B cell (primary cell): ENCODE measurements at regions not wholly inside any gene's neighbourhood (a gene's known extent, or its start where the extent isn't known, plus 50 kb on each side); places are given as distances from the start of the nearest gene placed in this dataset.
"Not testable (repeated sequence)": the region's sequence is repeated elsewhere in the genome, so short reads cannot be mapped to it uniquely, and the experiment has no call there.

Source experiments
- ATAC-seq: fragments of 200-7000 bp; cut with Tn5 transposase; one replicate; pipeline ENCODE4 v1.10.0; 2021; ENCODE audit warnings: low read depth, mild to moderate bottlenecking, moderate number of reproducible peaks, moderate library complexity
- CTCF ChIA-PET: fragments of 350-600 bp; sonication (Branson Sonifier 250); formaldehyde crosslinking; loops from one replicate; lab custom pipeline; 2021; ENCODE audit warnings: antibody characterized with exemption, inconsistent platforms; lab: Charles Lee
- POLR2A ChIA-PET: fragments of 350-600 bp; sonication (Branson Sonifier 250); formaldehyde crosslinking; loops from one replicate; lab custom pipeline; 2021; ENCODE audit warnings: antibody characterized with exemption; lab: Charles Lee
- DNase-seq: peaks from one replicate; pipeline ENCODE4 v3.0.0; 2013
- H2AFZ ChIP-seq: 2 replicates; pipeline ENCODE4 v1.6.1; 2012; ENCODE audit warnings: mild to moderate bottlenecking, low read depth, low read length; ENCODE audit not compliant: insufficient read depth, poor library complexity, severe bottlenecking
- H3K27ac ChIP-seq, 2 donors: 1 replicate in 1 of 2; 2 replicates in 1 of 2; pipeline ENCODE4 v1.5.1; 2012 to 2013; ENCODE audit warnings: low read length in 2 of 2, mild to moderate bottlenecking in 2 of 2, moderate library complexity in 1 of 2
- H3K27me3 ChIP-seq, 4 experiments: fragments of 200-600 bp in 1 of 4; sonication (generic) in 1 of 4; replicated peaks in 1 of 4; 1 replicate in 2 of 4; 2 replicates in 2 of 4; pipeline versions ENCODE4 v1.6.1 to v1.7.0; 2013 to 2016; ENCODE audit warnings: low read length in 3 of 4, mild to moderate bottlenecking in 2 of 4, mixed read lengths in 1 of 4, moderate library complexity in 1 of 4; ENCODE audit not compliant: insufficient read depth in 4 of 4, control insufficient read depth in 3 of 4; ENCODE audit errors: control extremely low read depth in 1 of 4
- H3K36me3 ChIP-seq, 2 experiments: replicated peaks in 1 of 2; 1 replicate in 1 of 2; 2 replicates in 1 of 2; pipeline versions ENCODE4 v1.6.1 to v1.7.1; 2013; ENCODE audit warnings: low read length in 1 of 2; ENCODE audit not compliant: insufficient read depth in 2 of 2, control insufficient read depth in 1 of 2; ENCODE audit errors: control extremely low read depth in 1 of 2, extremely low read depth in 1 of 2
- H3K4me1 ChIP-seq, 2 donors: fragments of 200-600 bp in 1 of 2; sonication (generic) in 1 of 2; 1 replicate in 1 of 2; 2 replicates in 1 of 2; pipeline versions ENCODE4 v1.5.1 to v1.6.1; 2013 to 2017; ENCODE audit warnings: low read length in 2 of 2; ENCODE audit not compliant: control insufficient read depth in 2 of 2, insufficient read depth in 2 of 2
- H3K4me2 ChIP-seq: replicated peaks from 2 replicates; pipeline ENCODE3; 2012; ENCODE audit warnings: mild to moderate bottlenecking, low read depth, low read length; ENCODE audit not compliant: poor library complexity, severe bottlenecking
- H3K4me3 ChIP-seq, 5 experiments: fragments of 200-600 bp in 1 of 5; sonication (generic) in 1 of 5; 1 replicate in 3 of 5; 2 replicates in 2 of 5; pipeline versions ENCODE4 v1.5.1 to v1.7.0; 2011 to 2016; ENCODE audit warnings: low read length in 4 of 5, mild to moderate bottlenecking in 4 of 5, low read depth in 2 of 5, control low read depth in 1 of 5, moderate library complexity in 1 of 5; ENCODE audit not compliant: insufficient read depth in 1 of 5; ENCODE audit errors: control extremely low read depth in 1 of 5, extremely low read depth in 1 of 5
- H3K79me2 ChIP-seq: fragments of 200-600 bp; sonication (generic); one replicate; pipeline ENCODE4 v1.6.0; 2016; ENCODE audit warnings: low read length; ENCODE audit not compliant: control insufficient read depth, insufficient read depth
- H3K9ac ChIP-seq: fragments of 200-600 bp; sonication (generic); 2 replicates; pipeline ENCODE4 v1.6.1; 2017; ENCODE audit warnings: mild to moderate bottlenecking, low read length, moderate library complexity
- H3K9me3 ChIP-seq, 3 donors: one replicate each; pipeline versions ENCODE4 v1.6.1 to v1.7.1; 2013; ENCODE audit warnings: low read length in 2 of 3; ENCODE audit not compliant: control insufficient read depth in 2 of 3, insufficient read depth in 1 of 3; ENCODE audit errors: control extremely low read depth in 1 of 3
- H4K20me1 ChIP-seq: 2 replicates; pipeline ENCODE4 v1.6.0; 2012; ENCODE audit warnings: mild to moderate bottlenecking, low read length; ENCODE audit not compliant: insufficient read depth, control insufficient read depth, poor library complexity, severe bottlenecking
- H3K27ac Mint-ChIP-seq: one replicate; pipeline ENCODE4 v1.8.0; 2021; ENCODE audit warnings: mixed read lengths
- H3K27me3 Mint-ChIP-seq: one replicate; pipeline ENCODE4 v1.8.0; 2021; ENCODE audit warnings: mixed read lengths
- H3K4me1 Mint-ChIP-seq: one replicate; pipeline ENCODE4 v1.8.0; 2021; ENCODE audit warnings: mixed read lengths
- H3K4me3 Mint-ChIP-seq: one replicate; pipeline ENCODE4 v1.8.0; 2021; ENCODE audit warnings: mixed read lengths
- H3K9me3 Mint-ChIP-seq: one replicate; pipeline ENCODE4 v1.8.0; 2022; ENCODE audit warnings: mixed read lengths; ENCODE audit not compliant: insufficient read depth
- EZH2 ChIP-seq: IDR thresholded peaks from 2 replicates; pipeline ENCODE4 v1.6.1; 2012; ENCODE audit warnings: borderline replicate concordance, low read depth, mild to moderate bottlenecking, moderate library complexity, low read length; ENCODE audit not compliant: insufficient read depth, poor library complexity, severe bottlenecking
- WGBS: methylation state at CpG from one replicate; pipeline ENCODE4 v1.1.5; 2013; ENCODE audit warnings: missing lambda C conversion rate; ENCODE audit not compliant: insufficient coverage; 5-methylcytosine and 5-hydroxymethylcytosine counted together
- intact Hi-C: fragments of 100-400 bp; cut with micrococcal nuclease; formaldehyde crosslinking; loops from one replicate; pipeline ENCODE4 v1.10.0; 2022
- TF ChIP-seq, protein P1 (sequence below): fragments of 200-600 bp; IDR thresholded peaks from one replicate; pipeline ENCODE4 v1.8.0; 2022; ENCODE audit warnings: antibody characterized with exemption, mild to moderate bottlenecking

DNA sequence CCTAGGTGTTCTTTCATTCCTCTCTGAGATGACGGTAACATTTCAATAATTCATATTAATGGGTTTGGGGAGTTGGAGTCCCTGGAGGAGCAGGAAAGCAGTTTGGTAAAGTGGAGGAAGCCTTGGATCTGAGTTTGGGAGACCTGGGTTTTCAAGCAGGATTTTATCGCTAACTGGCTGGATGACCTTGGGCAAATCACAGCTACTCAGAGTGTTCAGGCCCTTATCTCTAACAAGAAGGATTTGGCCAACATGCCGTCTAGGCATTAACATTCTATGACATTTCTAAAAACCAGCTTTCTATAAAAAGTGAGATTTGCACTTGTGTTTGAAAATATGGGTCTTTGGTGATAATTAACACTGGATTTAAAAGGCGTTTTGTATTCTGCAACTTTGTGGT is 59.7 kb upstream of the MEX3C start:
- no peak overlapping the region for H3K9ac ChIP-seq
- POLR2A ChIA-PET = no interaction called here
- no peaks in the 10 kb centered on the region for H3K9me3 Mint-ChIP-seq
- H3K27me3 Mint-ChIP-seq = peaks cover 17% of the 10 kb centered on the region
- H4K20me1 ChIP-seq = no peaks in the 10 kb centered on the region
- CTCF ChIA-PET = no interaction called here
- H3K4me3 Mint-ChIP-seq = no peak overlapping the region
- no peak for TF ChIP-seq EZH2
- TF ChIP-seq, protein P1, sequence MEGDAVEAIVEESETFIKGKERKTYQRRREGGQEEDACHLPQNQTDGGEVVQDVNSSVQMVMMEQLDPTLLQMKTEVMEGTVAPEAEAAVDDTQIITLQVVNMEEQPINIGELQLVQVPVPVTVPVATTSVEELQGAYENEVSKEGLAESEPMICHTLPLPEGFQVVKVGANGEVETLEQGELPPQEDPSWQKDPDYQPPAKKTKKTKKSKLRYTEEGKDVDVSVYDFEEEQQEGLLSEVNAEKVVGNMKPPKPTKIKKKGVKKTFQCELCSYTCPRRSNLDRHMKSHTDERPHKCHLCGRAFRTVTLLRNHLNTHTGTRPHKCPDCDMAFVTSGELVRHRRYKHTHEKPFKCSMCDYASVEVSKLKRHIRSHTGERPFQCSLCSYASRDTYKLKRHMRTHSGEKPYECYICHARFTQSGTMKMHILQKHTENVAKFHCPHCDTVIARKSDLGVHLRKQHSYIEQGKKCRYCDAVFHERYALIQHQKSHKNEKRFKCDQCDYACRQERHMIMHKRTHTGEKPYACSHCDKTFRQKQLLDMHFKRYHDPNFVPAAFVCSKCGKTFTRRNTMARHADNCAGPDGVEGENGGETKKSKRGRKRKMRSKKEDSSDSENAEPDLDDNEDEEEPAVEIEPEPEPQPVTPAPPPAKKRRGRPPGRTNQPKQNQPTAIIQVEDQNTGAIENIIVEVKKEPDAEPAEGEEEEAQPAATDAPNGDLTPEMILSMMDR = no peak
- no peaks in the 10 kb centered on the region for H3K36me3 ChIP-seq
- peaks cover 0 to 3% (median 0%) of the 10 kb centered on the region in 4 experiments for H3K27me3 ChIP-seq
- H3K9me3 ChIP-seq = no peaks in the 10 kb centered on the region
- 63% methylated on average over 2 of the region's 4 CpGs for WGBS
- ATAC-seq (no peak), DNase-seq (no peak)
- H3K27ac Mint-ChIP-seq = no peak overlapping the region
- H3K4me1 Mint-ChIP-seq = peaks cover 1% of the 10 kb centered on the region
- H3K4me3 ChIP-seq = no peak overlapping the region
- no peak overlapping the region for H3K27ac ChIP-seq
- intact Hi-C loops = no loop called here
- H2AFZ ChIP-seq = no peak overlapping the region
- H3K79me2 ChIP-seq = no peaks in the 10 kb centered on the region
- H3K4me1 ChIP-seq = peaks cover under 1 to 4% of the 10 kb centered on the region in 2 donors
- no peak overlapping the region for H3K4me2 ChIP-seq

DNA sequence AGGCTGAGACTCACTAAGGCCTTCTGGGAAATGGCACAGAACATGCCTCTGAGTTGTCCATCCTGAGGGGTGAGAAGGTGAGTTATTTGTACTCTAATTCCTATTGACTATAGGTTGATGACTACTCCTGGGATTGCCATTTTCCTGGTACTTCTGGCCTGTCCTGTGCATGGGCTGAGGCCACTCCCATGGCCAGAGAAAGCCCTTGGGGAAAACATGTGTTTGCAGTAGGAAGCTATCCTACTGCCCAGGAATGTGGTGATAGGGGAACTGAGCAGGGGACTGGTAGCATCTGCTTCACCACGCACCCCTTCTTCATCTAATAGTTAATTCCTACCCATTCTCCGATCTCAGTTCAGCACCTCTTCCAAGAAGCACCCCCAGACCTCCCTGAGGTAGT is 62.6 kb upstream of the MEX3C start:
- H3K9ac ChIP-seq = no peak overlapping the region
- no peaks in the 10 kb centered on the region for H3K4me1 ChIP-seq
- ChIA-PET CTCF (no interaction called here), POLR2A (no interaction called here)
- no peaks in the 10 kb centered on the region for H3K79me2 ChIP-seq
- Mint-ChIP-seq H3K27me3 (peaks cover 33% of the 10 kb centered on the region), H3K4me3 (no peak overlapping the region), H3K27ac (no peak overlapping the region), H3K9me3 (no peaks in the 10 kb centered on the region), H3K4me1 (peaks cover 1% of the 10 kb centered on the region)
- no peak overlapping the region for H3K4me3 ChIP-seq
- no peak overlapping the region for H3K4me2 ChIP-seq
- intact Hi-C loops = no loop called here
- no peak overlapping the region for H3K27ac ChIP-seq
- no peaks in the 10 kb centered on the region for H3K9me3 ChIP-seq
- peaks cover 0 to 3% (median 0%) of the 10 kb centered on the region in 4 experiments for H3K27me3 ChIP-seq
- ATAC-seq (no peak), DNase-seq (no peak)
- no peak overlapping the region for H2AFZ ChIP-seq
- no peaks in the 10 kb centered on the region for H4K20me1 ChIP-seq
- WGBS = no CpG with 5 or more reads among the region's 2 CpGs
- no peaks in the 10 kb centered on the region for H3K36me3 ChIP-seq
- no peak for TF ChIP-seq EZH2
- TF ChIP-seq, protein P1 = no peak

GRCh38 chr18:51266077-51266476 is 68.6 kb upstream of the MEX3C start:
- H3K4me1 ChIP-seq, H3K4me2 ChIP-seq, H3K9me3 ChIP-seq, DNase-seq, H3K9ac ChIP-seq, H2AFZ ChIP-seq, H3K4me3 ChIP-seq, H3K9me3 Mint-ChIP-seq, POLR2A ChIA-PET, H3K4me1 Mint-ChIP-seq, ATAC-seq, H3K79me2 ChIP-seq, H3K27ac Mint-ChIP-seq, H3K4me3 Mint-ChIP-seq, H4K20me1 ChIP-seq, CTCF ChIA-PET, intact Hi-C loops, H3K36me3 ChIP-seq, H3K27me3 ChIP-seq, H3K27ac ChIP-seq: not testable (repeated sequence)
- WGBS = 78% methylated on average over 3 of the region's 4 CpGs
- H3K27me3 Mint-ChIP-seq = peaks cover 34% of the 10 kb centered on the region
